Activated gamma-delta T cell treated with Interleukin-2 at 50 U/mL for 16 hours (primary cell): ENCODE measurements at regions not wholly inside any gene's neighbourhood (a gene's known extent, or its start where the extent isn't known, plus 50 kb on each side); places are given as distances from the start of the nearest gene placed in this dataset.

ENCODE experiments used
- DNase-seq: peaks from one replicate; pipeline ENCODE4 v3.0.0-alpha.2; 2020

GRCh38 chr10:3016016-3016415 lies 51.3 kb upstream of the PFKP start:
- no peak for DNase-seq

- DNase-seq = no peak
Measured at GRCh38 chr10:3014968-3015367, 52.4 kb upstream of the PFKP start.

- DNase-seq = no peak
Measured at GRCh38 chr10:3012223-3012622, 55.1 kb upstream of the PFKP start.

GRCh38 chr10:3010816-3011460 lies 56.4 kb upstream of the PFKP start:
- DNase-seq = no peak

- no peak for DNase-seq
Measured at GRCh38 chr10:3010334-3010733, 57.0 kb upstream of the PFKP start.

- no peak for DNase-seq
Measured at GRCh38 chr10:3009341-3009740, 58.0 kb upstream of the PFKP start.

- DNase-seq = no peak
Measured at GRCh38 chr10:3008518-3009195, 58.7 kb upstream of the PFKP start.

GRCh38 chr10:3006607-3007006 lies 60.7 kb upstream of the PFKP start:
- DNase-seq = no peak

- DNase-seq = no peak
Measured at GRCh38 chr10:3006093-3006492, 61.3 kb upstream of the PFKP start.

- DNase-seq = no peak
Measured at GRCh38 chr10:3002304-3002703, 65.0 kb upstream of the PFKP start.

GRCh38 chr10:3000048-3000447 lies 67.3 kb upstream of the PFKP start:
- no peak for DNase-seq

- DNase-seq = no peak
Measured at GRCh38 chr10:2994221-2994961, 73.0 kb upstream of the PFKP start.

GRCh38 chr10:2993636-2994035 lies 73.7 kb upstream of the PFKP start:
- DNase-seq = no peak

GRCh38 chr10:2992401-2993198 lies 74.7 kb upstream of the PFKP start:
- DNase-seq = no peak

- no peak for DNase-seq
Measured at GRCh38 chr10:2990764-2991163, 76.6 kb upstream of the PFKP start.

GRCh38 chr10:2989292-2989947 lies 77.9 kb upstream of the PFKP start:
- DNase-seq = no peak

GRCh38 chr10:2987185-2987768 lies 80.1 kb upstream of the PFKP start:
- DNase-seq = no peak

- DNase-seq = no peak
Measured at GRCh38 chr10:2986391-2986801, 81.0 kb upstream of the PFKP start.

- DNase-seq = no peak
Measured at GRCh38 chr10:2985729-2986232, 81.6 kb upstream of the PFKP start.

- DNase-seq = no peak
Measured at GRCh38 chr10:2984682-2985081, 82.7 kb upstream of the PFKP start.

GRCh38 chr10:2982146-2982545 lies 85.2 kb upstream of the PFKP start:
- no peak for DNase-seq

GRCh38 chr10:2981361-2981801 lies 86.0 kb upstream of the PFKP start:
- no peak for DNase-seq
